ENCODE measurements at regions not wholly inside any gene's neighbourhood (a gene's known extent, or its start where the extent isn't known, plus 50 kb on each side); places are given as distances from the start of the nearest gene placed in this dataset.

DNA sequence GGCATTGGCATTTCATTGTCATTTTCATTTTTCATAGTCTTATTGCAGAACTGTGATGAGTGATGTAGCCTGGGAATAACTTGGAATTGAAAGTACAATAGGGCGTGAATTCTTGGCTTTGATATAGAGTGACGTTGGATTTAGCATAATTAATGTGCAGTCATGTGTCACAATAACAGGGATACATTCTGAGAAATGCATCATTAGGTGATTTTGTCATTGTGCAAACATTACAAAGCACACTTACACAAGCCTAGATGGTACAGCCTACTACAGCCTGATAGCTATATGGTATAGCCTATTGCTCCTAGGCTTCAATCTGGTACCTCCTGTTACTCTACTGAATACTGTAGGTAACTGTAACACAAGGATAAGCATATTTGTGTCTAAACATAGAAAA is 300.8 kb downstream of the DTHD1 start:
- intact Hi-C loops (cut with micrococcal nuclease) = no loop called here
- no peak for ATAC-seq (ENCODE audit: low read depth)
- TF ChIP-seq, protein P1, sequence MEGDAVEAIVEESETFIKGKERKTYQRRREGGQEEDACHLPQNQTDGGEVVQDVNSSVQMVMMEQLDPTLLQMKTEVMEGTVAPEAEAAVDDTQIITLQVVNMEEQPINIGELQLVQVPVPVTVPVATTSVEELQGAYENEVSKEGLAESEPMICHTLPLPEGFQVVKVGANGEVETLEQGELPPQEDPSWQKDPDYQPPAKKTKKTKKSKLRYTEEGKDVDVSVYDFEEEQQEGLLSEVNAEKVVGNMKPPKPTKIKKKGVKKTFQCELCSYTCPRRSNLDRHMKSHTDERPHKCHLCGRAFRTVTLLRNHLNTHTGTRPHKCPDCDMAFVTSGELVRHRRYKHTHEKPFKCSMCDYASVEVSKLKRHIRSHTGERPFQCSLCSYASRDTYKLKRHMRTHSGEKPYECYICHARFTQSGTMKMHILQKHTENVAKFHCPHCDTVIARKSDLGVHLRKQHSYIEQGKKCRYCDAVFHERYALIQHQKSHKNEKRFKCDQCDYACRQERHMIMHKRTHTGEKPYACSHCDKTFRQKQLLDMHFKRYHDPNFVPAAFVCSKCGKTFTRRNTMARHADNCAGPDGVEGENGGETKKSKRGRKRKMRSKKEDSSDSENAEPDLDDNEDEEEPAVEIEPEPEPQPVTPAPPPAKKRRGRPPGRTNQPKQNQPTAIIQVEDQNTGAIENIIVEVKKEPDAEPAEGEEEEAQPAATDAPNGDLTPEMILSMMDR (IDR thresholded peaks at IDR 0.05) = no peak
- no peak for TF ChIP-seq EZH2 (IDR thresholded peaks at IDR 0.05; ENCODE audit: borderline replicate concordance, insufficient read depth, low read depth, low read length, poor library complexity, severe bottlenecking)
- CTCF ChIA-PET = no interaction called here
- Mint-ChIP-seq H3K27me3 (no peaks in the 10 kb centered on the region), H3K27ac (no peak overlapping the region), H3K4me3 (no peak overlapping the region), H3K9me3 (ENCODE audit: insufficient read depth) (no peaks in the 10 kb centered on the region), H3K4me1 (no peaks in the 10 kb centered on the region)
- DNase-seq = no peak
- Histone ChIP-seq H3K36me3 (replicated peaks in 1 of 2; ENCODE audit: control extremely low read depth in 1 of 2, control insufficient read depth in 1 of 2, extremely low read depth in 1 of 2, insufficient read depth in 2 of 2, low read length in 1 of 2) (no peaks in the 10 kb centered on the region), H3K9ac (ENCODE audit: low read length) (no peak overlapping the region), H2AFZ (ENCODE audit: insufficient read depth, low read depth, low read length, poor library complexity, severe bottlenecking) (no peak overlapping the region), H3K4me2 (replicated peaks; ENCODE audit: low read depth, low read length, poor library complexity, severe bottlenecking) (no peak overlapping the region), H3K4me1 (ENCODE audit: control insufficient read depth in 2 of 2, insufficient read depth in 2 of 2, low read length in 2 of 2) (no peaks in the 10 kb centered on the region), H3K79me2 (ENCODE audit: control insufficient read depth, insufficient read depth, low read length) (no peaks in the 10 kb centered on the region), H3K9me3 (ENCODE audit: control extremely low read depth in 1 of 3, control insufficient read depth in 2 of 3, insufficient read depth in 1 of 3, low read length in 2 of 3) (peaks cover 0 to 5% (median under 1%) of the 10 kb centered on the region in 3 donors), H3K4me3 (ENCODE audit: control extremely low read depth in 1 of 5, extremely low read depth in 1 of 5, insufficient read depth in 1 of 5, low read depth in 2 of 5, low read length in 4 of 5) (no peak overlapping the region), H4K20me1 (ENCODE audit: control insufficient read depth, insufficient read depth, low read length, poor library complexity, severe bottlenecking) (no peaks in the 10 kb centered on the region), H3K27ac (ENCODE audit: low read length in 2 of 2) (no peak overlapping the region), H3K27me3 (replicated peaks in 1 of 4; ENCODE audit: control extremely low read depth in 1 of 4, control insufficient read depth in 3 of 4, insufficient read depth in 4 of 4, low read length in 3 of 4) (no peaks in the 10 kb centered on the region)
- whole genome bisulfite sequencing (ENCODE audit: insufficient coverage) = 100% methylated on average over 2 of the region's 2 CpGs
- POLR2A ChIA-PET = no interaction called here

DNA sequence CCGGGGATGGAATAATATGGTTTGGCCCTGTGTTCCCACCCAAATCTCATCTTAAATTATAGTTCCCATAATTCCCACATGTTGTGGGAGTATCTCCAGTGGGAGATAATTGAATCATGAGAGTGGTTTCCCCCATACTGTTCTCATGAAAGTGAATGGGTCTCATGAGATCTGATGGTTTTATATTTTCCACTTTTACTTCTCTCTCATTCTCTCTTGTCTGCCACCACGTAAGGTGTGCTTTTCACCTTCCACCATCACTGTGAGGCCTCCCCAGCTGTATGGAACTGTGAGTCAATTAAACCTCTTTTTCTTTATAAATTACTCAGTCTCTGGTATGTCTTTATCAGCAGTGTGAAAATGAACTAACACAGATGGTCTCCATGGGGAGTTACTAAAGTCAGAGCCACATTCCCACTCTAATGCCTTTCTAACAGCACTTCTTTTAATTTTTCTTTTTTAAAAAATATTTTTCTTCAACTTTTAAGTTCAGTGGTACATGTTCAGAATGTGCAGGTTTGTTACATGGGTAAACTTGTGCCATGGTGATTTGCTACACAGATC is 306.6 kb downstream of the DTHD1 start:
- Histone ChIP-seq H3K9me3 (ENCODE audit: control extremely low read depth in 1 of 3, control insufficient read depth in 2 of 3, insufficient read depth in 1 of 3, low read length in 2 of 3) (peaks cover 0 to 6% (median 0%) of the 10 kb centered on the region in 3 donors), H3K4me2 (replicated peaks; ENCODE audit: low read depth, low read length, poor library complexity, severe bottlenecking) (no peak overlapping the region), H3K79me2 (ENCODE audit: control insufficient read depth, insufficient read depth, low read length) (no peaks in the 10 kb centered on the region), H3K27ac (ENCODE audit: low read length in 2 of 2) (no peak overlapping the region), H3K27me3 (replicated peaks in 1 of 4; ENCODE audit: control extremely low read depth in 1 of 4, control insufficient read depth in 3 of 4, insufficient read depth in 4 of 4, low read length in 3 of 4) (no peaks in the 10 kb centered on the region), H2AFZ (ENCODE audit: insufficient read depth, low read depth, low read length, poor library complexity, severe bottlenecking) (no peak overlapping the region), H3K4me1 (ENCODE audit: control insufficient read depth in 2 of 2, insufficient read depth in 2 of 2, low read length in 2 of 2) (no peaks in the 10 kb centered on the region), H3K4me3 (ENCODE audit: control extremely low read depth in 1 of 5, extremely low read depth in 1 of 5, insufficient read depth in 1 of 5, low read depth in 2 of 5, low read length in 4 of 5) (no peak overlapping the region), H4K20me1 (ENCODE audit: control insufficient read depth, insufficient read depth, low read length, poor library complexity, severe bottlenecking) (no peaks in the 10 kb centered on the region), H3K9ac (ENCODE audit: low read length) (no peak overlapping the region), H3K36me3 (replicated peaks in 1 of 2; ENCODE audit: control extremely low read depth in 1 of 2, control insufficient read depth in 1 of 2, extremely low read depth in 1 of 2, insufficient read depth in 2 of 2, low read length in 1 of 2) (no peaks in the 10 kb centered on the region)
- H3K27ac Mint-ChIP-seq = no peak overlapping the region
- no peak for ATAC-seq (ENCODE audit: low read depth)
- TF ChIP-seq EZH2 (IDR thresholded peaks at IDR 0.05; ENCODE audit: borderline replicate concordance, insufficient read depth, low read depth, low read length, poor library complexity, severe bottlenecking) = no peak
- TF ChIP-seq, protein P1 (IDR thresholded peaks at IDR 0.05) = no peak
- WGBS (ENCODE audit: insufficient coverage) = no CpG with 5 or more reads among the region's 2 CpGs
- no peaks in the 10 kb centered on the region for H3K27me3 Mint-ChIP-seq
- DNase-seq = no peak
- ChIA-PET POLR2A (no interaction called here), CTCF (no interaction called here)
- intact Hi-C loops (cut with micrococcal nuclease) = no loop called here
- H3K4me3 Mint-ChIP-seq = no peak overlapping the region
- no peaks in the 10 kb centered on the region for H3K4me1 Mint-ChIP-seq
- peaks cover under 1% of the 10 kb centered on the region for H3K9me3 Mint-ChIP-seq (ENCODE audit: insufficient read depth)

Data from B cell (primary cell).